ENCODE measurements at regions not wholly inside any gene's neighbourhood (a gene's known extent, or its start where the extent isn't known, plus 50 kb on each side); places are given as distances from the start of the nearest gene placed in this dataset.

GRCh38 chr9:108748776-108749175 is 107.0 kb downstream of the ACTL7B start:
- no peak for DNase-seq
- ATAC-seq (replicated peaks in 1 of 4): no peak
- CTCF ChIA-PET: interaction anchor here in 1 of 2 donors (0.6 kb wide), 1 partner anchor 13 kb away, joined by 3 read pairs; no protein-coding TSS in a partner anchor
- Mint-ChIP-seq H3K4me1 (no peaks in the 10 kb centered on the region), H3K36me3 (no peaks in the 10 kb centered on the region), H3K27me3 (no peaks in the 10 kb centered on the region), H3K4me3 (no peak overlapping the region), H3K9me3 (peaks cover 0 to 10% (median 4%) of the 10 kb centered on the region in 3 donors), H3K27ac (no peak overlapping the region)
- H3K9me3 ChIP-seq: no peaks in the 10 kb centered on the region
- H3K27ac ChIP-seq (ENCODE audit: low read length): no peak overlapping the region
- no peaks in the 10 kb centered on the region for H3K4me1 ChIP-seq (ENCODE audit: control insufficient read depth in 1 of 2, extremely low read depth in 1 of 2, insufficient read depth in 2 of 2, low read length in 2 of 2)
- peaks cover 0 to 2% of the 10 kb centered on the region in 2 experiments for H3K27me3 ChIP-seq (replicated peaks in 1 of 2; ENCODE audit: control insufficient read depth in 2 of 2, extremely low read depth in 1 of 2, insufficient read depth in 2 of 2, low read length in 1 of 2)
- POLR2A ChIA-PET: no interaction called here
- H3K36me3 ChIP-seq (ENCODE audit: control insufficient read depth in 2 of 2, extremely low read depth in 1 of 2, insufficient read depth in 1 of 2, low read length in 1 of 2): no peaks in the 10 kb centered on the region
- H3K4me3 ChIP-seq (ENCODE audit: control insufficient read depth in 1 of 2, extremely low read depth in 1 of 2, low read length in 1 of 2): no peak overlapping the region

GRCh38 chr9:108746864-108747263 is 108.9 kb downstream of the ACTL7B start:
- H3K4me3 Mint-ChIP-seq: no peak overlapping the region
- H3K36me3 ChIP-seq (ENCODE audit: control insufficient read depth in 2 of 2, extremely low read depth in 1 of 2, insufficient read depth in 1 of 2, low read length in 1 of 2): no peaks in the 10 kb centered on the region
- DNase-seq: no peak
- no peak overlapping the region for H3K27ac Mint-ChIP-seq
- no peaks in the 10 kb centered on the region for H3K9me3 ChIP-seq
- ATAC-seq (replicated peaks in 1 of 4): no peak
- WGBS (ENCODE audit: insufficient coverage): 60% methylated on average over 2 of the region's 2 CpGs
- H3K36me3 Mint-ChIP-seq: no peaks in the 10 kb centered on the region
- CTCF ChIA-PET: no interaction called here
- H3K9me3 Mint-ChIP-seq: peaks cover 0 to 3% (median 0%) of the 10 kb centered on the region in 3 donors
- H3K4me3 ChIP-seq (ENCODE audit: control insufficient read depth in 1 of 2, extremely low read depth in 1 of 2, low read length in 1 of 2): no peak overlapping the region
- no peak overlapping the region for H3K27ac ChIP-seq (ENCODE audit: low read length)
- no peaks in the 10 kb centered on the region for H3K4me1 ChIP-seq (ENCODE audit: control insufficient read depth in 1 of 2, extremely low read depth in 1 of 2, insufficient read depth in 2 of 2, low read length in 2 of 2)
- H3K4me1 Mint-ChIP-seq: no peaks in the 10 kb centered on the region
- no peaks in the 10 kb centered on the region for H3K27me3 Mint-ChIP-seq
- POLR2A ChIA-PET: no interaction called here
- H3K27me3 ChIP-seq (replicated peaks in 1 of 2; ENCODE audit: control insufficient read depth in 2 of 2, extremely low read depth in 1 of 2, insufficient read depth in 2 of 2, low read length in 1 of 2): no peaks in the 10 kb centered on the region

GRCh38 chr9:108746001-108746400 is 109.8 kb downstream of the ACTL7B start:
- Histone ChIP-seq H3K27ac (ENCODE audit: low read length) (no peak overlapping the region), H3K9me3 (no peaks in the 10 kb centered on the region), H3K36me3 (ENCODE audit: control insufficient read depth in 2 of 2, extremely low read depth in 1 of 2, insufficient read depth in 1 of 2, low read length in 1 of 2) (no peaks in the 10 kb centered on the region), H3K4me3 (ENCODE audit: control insufficient read depth in 1 of 2, extremely low read depth in 1 of 2, low read length in 1 of 2) (no peak overlapping the region), H3K27me3 (replicated peaks in 1 of 2; ENCODE audit: control insufficient read depth in 2 of 2, extremely low read depth in 1 of 2, insufficient read depth in 2 of 2, low read length in 1 of 2) (no peaks in the 10 kb centered on the region), H3K4me1 (ENCODE audit: control insufficient read depth in 1 of 2, extremely low read depth in 1 of 2, insufficient read depth in 2 of 2, low read length in 2 of 2) (no peaks in the 10 kb centered on the region)
- H3K9me3 Mint-ChIP-seq: peaks cover 0 to 3% (median 0%) of the 10 kb centered on the region in 3 donors
- H3K36me3 Mint-ChIP-seq: no peaks in the 10 kb centered on the region
- CTCF ChIA-PET: no interaction called here
- no peak overlapping the region for H3K4me3 Mint-ChIP-seq
- H3K27ac Mint-ChIP-seq: no peak overlapping the region
- WGBS (ENCODE audit: insufficient coverage): 50% methylated on average over 2 of the region's 3 CpGs
- no peaks in the 10 kb centered on the region for H3K4me1 Mint-ChIP-seq
- no peak for DNase-seq
- H3K27me3 Mint-ChIP-seq: no peaks in the 10 kb centered on the region
- ATAC-seq (replicated peaks in 1 of 4): no peak
- POLR2A ChIA-PET: no interaction called here

DNA sequence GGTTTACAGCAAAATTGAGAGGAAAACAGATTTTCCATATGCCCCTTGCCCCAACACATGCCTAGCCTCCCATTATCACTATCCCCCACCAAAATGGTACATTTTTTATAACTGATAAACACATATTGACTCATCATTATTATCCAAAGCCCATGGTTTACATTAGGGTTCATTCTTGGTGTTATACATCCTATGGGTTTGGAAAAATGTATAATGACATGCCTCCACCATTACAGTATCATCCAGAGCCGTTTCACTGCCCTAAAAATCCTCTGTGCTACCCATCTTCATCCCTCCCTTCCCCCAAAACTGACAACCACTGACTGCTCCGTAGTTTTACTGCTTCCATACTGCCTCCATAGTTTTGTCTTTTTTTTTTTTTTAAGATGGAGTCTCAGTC is 111.1 kb downstream of the ACTL7B start:
- Mint-ChIP-seq H3K9me3 (peaks cover 0 to 3% (median 0%) of the 10 kb centered on the region in 3 donors), H3K4me3 (no peak overlapping the region), H3K27ac (no peak overlapping the region), H3K4me1 (no peaks in the 10 kb centered on the region), H3K36me3 (no peaks in the 10 kb centered on the region), H3K27me3 (no peaks in the 10 kb centered on the region)
- Histone ChIP-seq H3K4me3 (ENCODE audit: control insufficient read depth in 1 of 2, extremely low read depth in 1 of 2, low read length in 1 of 2) (no peak overlapping the region), H3K9me3 (no peaks in the 10 kb centered on the region), H3K4me1 (ENCODE audit: control insufficient read depth in 1 of 2, extremely low read depth in 1 of 2, insufficient read depth in 2 of 2, low read length in 2 of 2) (no peaks in the 10 kb centered on the region), H3K36me3 (ENCODE audit: control insufficient read depth in 2 of 2, extremely low read depth in 1 of 2, insufficient read depth in 1 of 2, low read length in 1 of 2) (no peaks in the 10 kb centered on the region), H3K27ac (ENCODE audit: low read length) (no peak overlapping the region), H3K27me3 (replicated peaks in 1 of 2; ENCODE audit: control insufficient read depth in 2 of 2, extremely low read depth in 1 of 2, insufficient read depth in 2 of 2, low read length in 1 of 2) (no peaks in the 10 kb centered on the region)
- ATAC-seq (replicated peaks in 1 of 4): no peak
- ChIA-PET CTCF (no interaction called here), POLR2A (no interaction called here)
- whole genome bisulfite sequencing (ENCODE audit: insufficient coverage): no CpG with 5 or more reads among the region's 2 CpGs
- no peak for DNase-seq

DNA sequence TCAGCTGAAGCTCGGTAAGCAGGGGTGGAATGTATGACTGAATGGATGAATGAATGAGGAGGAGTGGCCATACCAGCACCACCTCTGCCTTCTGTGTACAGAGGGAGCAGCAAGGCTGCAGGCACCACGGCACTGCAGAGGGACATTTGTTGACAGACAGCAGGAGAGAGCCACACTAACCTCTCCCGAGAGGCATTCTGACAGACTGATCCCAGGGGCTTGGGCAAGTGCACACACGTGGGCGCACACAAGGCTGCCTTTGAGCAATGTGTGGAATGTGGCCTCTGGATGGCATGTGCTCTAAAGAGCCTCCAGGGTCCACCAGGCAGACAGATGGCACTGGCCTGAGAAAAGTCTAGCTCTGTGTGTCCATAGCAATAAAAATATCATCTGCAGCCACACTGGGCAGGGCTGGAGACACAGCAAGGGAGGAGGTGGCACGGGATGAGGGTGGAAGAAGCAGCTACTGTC is 111.8 kb downstream of the ACTL7B start:
- peaks cover 0 to 3% (median 0%) of the 10 kb centered on the region in 3 donors for H3K9me3 Mint-ChIP-seq
- ChIA-PET POLR2A (no interaction called here), CTCF (interaction anchor here in 1 of 2 donors (1.0 kb wide), 1 partner anchor 30 kb away, joined by 3 read pairs; no protein-coding TSS in a partner anchor)
- no peak overlapping the region for H3K27ac Mint-ChIP-seq
- WGBS (ENCODE audit: insufficient coverage): 92% methylated on average over 2 of the region's 6 CpGs
- no peak for DNase-seq
- H3K4me3 ChIP-seq (ENCODE audit: control insufficient read depth in 1 of 2, extremely low read depth in 1 of 2, low read length in 1 of 2): no peak overlapping the region
- H3K4me3 Mint-ChIP-seq: no peak overlapping the region
- H3K36me3 ChIP-seq (ENCODE audit: control insufficient read depth in 2 of 2, extremely low read depth in 1 of 2, insufficient read depth in 1 of 2, low read length in 1 of 2): no peaks in the 10 kb centered on the region
- no peaks in the 10 kb centered on the region for H3K36me3 Mint-ChIP-seq
- no peaks in the 10 kb centered on the region for H3K9me3 ChIP-seq
- no peaks in the 10 kb centered on the region for H3K27me3 Mint-ChIP-seq
- no peaks in the 10 kb centered on the region for H3K4me1 ChIP-seq (ENCODE audit: control insufficient read depth in 1 of 2, extremely low read depth in 1 of 2, insufficient read depth in 2 of 2, low read length in 2 of 2)
- H3K27me3 ChIP-seq (replicated peaks in 1 of 2; ENCODE audit: control insufficient read depth in 2 of 2, extremely low read depth in 1 of 2, insufficient read depth in 2 of 2, low read length in 1 of 2): no peaks in the 10 kb centered on the region
- H3K4me1 Mint-ChIP-seq: no peaks in the 10 kb centered on the region
- ATAC-seq (replicated peaks in 1 of 4): no peak
- H3K27ac ChIP-seq (ENCODE audit: low read length): no peak overlapping the region

- ChIA-PET CTCF (interaction anchor here in 1 of 2 donors (1.0 kb wide), 1 partner anchor 31 kb away, joined by 3 read pairs; no protein-coding TSS in a partner anchor), POLR2A (no interaction called here)
- 71% methylated on average over 1 of the region's 2 CpGs for WGBS (ENCODE audit: insufficient coverage)
- peaks cover 0 to under 1% (median 0%) of the 10 kb centered on the region in 3 donors for H3K9me3 Mint-ChIP-seq
- no peak overlapping the region for H3K4me3 Mint-ChIP-seq
- H3K4me1 ChIP-seq (ENCODE audit: control insufficient read depth in 1 of 2, extremely low read depth in 1 of 2, insufficient read depth in 2 of 2, low read length in 2 of 2): no peaks in the 10 kb centered on the region
- H3K4me1 Mint-ChIP-seq: no peaks in the 10 kb centered on the region
- H3K36me3 Mint-ChIP-seq: no peaks in the 10 kb centered on the region
- no peaks in the 10 kb centered on the region for H3K27me3 ChIP-seq (replicated peaks in 1 of 2; ENCODE audit: control insufficient read depth in 2 of 2, extremely low read depth in 1 of 2, insufficient read depth in 2 of 2, low read length in 1 of 2)
- no peak overlapping the region for H3K27ac ChIP-seq (ENCODE audit: low read length)
- DNase-seq (no peak), ATAC-seq (replicated peaks in 1 of 4) (no peak)
- H3K27ac Mint-ChIP-seq: no peak overlapping the region
- no peak overlapping the region for H3K4me3 ChIP-seq (ENCODE audit: control insufficient read depth in 1 of 2, extremely low read depth in 1 of 2, low read length in 1 of 2)
- no peaks in the 10 kb centered on the region for H3K9me3 ChIP-seq
- H3K27me3 Mint-ChIP-seq: no peaks in the 10 kb centered on the region
- no peaks in the 10 kb centered on the region for H3K36me3 ChIP-seq (ENCODE audit: control insufficient read depth in 2 of 2, extremely low read depth in 1 of 2, insufficient read depth in 1 of 2, low read length in 1 of 2)
Measured at GRCh38 chr9:108743416-108743815, 112.4 kb downstream of the ACTL7B start.

DNA sequence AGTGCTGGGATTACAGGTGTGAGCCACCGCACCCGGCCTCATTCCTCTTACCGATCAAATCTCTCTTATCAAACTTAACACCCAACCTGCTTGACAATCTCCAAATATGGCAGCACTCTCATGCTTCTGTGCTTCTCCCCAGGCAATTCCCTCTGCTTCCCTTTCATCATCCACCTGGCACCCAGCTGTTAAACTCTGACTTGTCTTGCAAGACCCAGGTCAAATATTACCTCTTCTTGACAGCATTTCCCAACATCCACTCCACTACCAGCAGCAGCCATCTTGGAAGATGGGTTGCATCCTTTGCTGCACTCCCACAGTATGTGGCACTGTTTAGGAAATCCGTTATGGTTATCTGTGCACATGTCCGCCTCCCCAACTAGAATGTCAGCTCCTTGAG is 113.6 kb downstream of the ACTL7B start:
- CTCF ChIA-PET: no interaction called here
- no peak overlapping the region for H3K4me3 ChIP-seq (ENCODE audit: control insufficient read depth in 1 of 2, extremely low read depth in 1 of 2, low read length in 1 of 2)
- H3K36me3 ChIP-seq (ENCODE audit: control insufficient read depth in 2 of 2, extremely low read depth in 1 of 2, insufficient read depth in 1 of 2, low read length in 1 of 2): no peaks in the 10 kb centered on the region
- ATAC-seq (replicated peaks in 1 of 4) (no peak), DNase-seq (no peak)
- Mint-ChIP-seq H3K4me1 (no peaks in the 10 kb centered on the region), H3K36me3 (no peaks in the 10 kb centered on the region), H3K9me3 (no peaks in the 10 kb centered on the region), H3K27ac (no peak overlapping the region), H3K27me3 (no peaks in the 10 kb centered on the region), H3K4me3 (no peak overlapping the region)
- no peaks in the 10 kb centered on the region for H3K9me3 ChIP-seq
- POLR2A ChIA-PET: no interaction called here
- H3K4me1 ChIP-seq (ENCODE audit: control insufficient read depth in 1 of 2, extremely low read depth in 1 of 2, insufficient read depth in 2 of 2, low read length in 2 of 2): no peaks in the 10 kb centered on the region
- no peaks in the 10 kb centered on the region for H3K27me3 ChIP-seq (replicated peaks in 1 of 2; ENCODE audit: control insufficient read depth in 2 of 2, extremely low read depth in 1 of 2, insufficient read depth in 2 of 2, low read length in 1 of 2)
- WGBS (ENCODE audit: insufficient coverage): 64% methylated on average over 3 of the region's 5 CpGs
- no peak overlapping the region for H3K27ac ChIP-seq (ENCODE audit: low read length)
